T-helper 1 cell treated with Interleukin-12 subunit alpha and Interleukin-12 subunit beta and Interleukin-4 antibody, amounts not matched to agents 30 μg/mL and 1 μg/mL, for 36 hours (primary cell): ENCODE measurements at regions not wholly inside any gene's neighbourhood (a gene's known extent, or its start where the extent isn't known, plus 50 kb on each side); places are given as distances from the start of the nearest gene placed in this dataset.

Experiments
- H3K27ac Mint-ChIP-seq: one replicate; pipeline ENCODE4 v1.8.0; 2021; ENCODE audit warnings: mild to moderate bottlenecking, mixed read lengths
- H3K27me3 Mint-ChIP-seq: one replicate; pipeline ENCODE4 v1.8.0; 2021; ENCODE audit warnings: low read depth, mixed read lengths
- H3K36me3 Mint-ChIP-seq: one replicate; pipeline ENCODE4 v1.8.0; 2021; ENCODE audit warnings: low read depth, mixed read lengths
- H3K4me1 Mint-ChIP-seq: one replicate; pipeline ENCODE4 v1.8.0; 2021; ENCODE audit warnings: low read depth, mixed read lengths
- H3K4me3 Mint-ChIP-seq: one replicate; pipeline ENCODE4 v1.8.0; 2021; ENCODE audit warnings: mild to moderate bottlenecking, moderate library complexity, mixed read lengths
- H3K9me3 Mint-ChIP-seq: one replicate; pipeline ENCODE4 v1.8.0; 2021; ENCODE audit warnings: mixed read lengths

GRCh38 chr17:33751702-33752065, 458.6 kb upstream of the ASIC2 start:
- H3K27me3 Mint-ChIP-seq = peaks cover 20% of the 10 kb centered on the region
- peaks cover 5% of the 10 kb centered on the region for H3K4me1 Mint-ChIP-seq
- no peaks in the 10 kb centered on the region for H3K9me3 Mint-ChIP-seq
- peak overlapping the region; percentile 5 for H3K4me3 Mint-ChIP-seq
- no peaks in the 10 kb centered on the region for H3K36me3 Mint-ChIP-seq
- no peak overlapping the region for H3K27ac Mint-ChIP-seq

- no peaks in the 10 kb centered on the region for H3K9me3 Mint-ChIP-seq
- no peak overlapping the region for H3K27ac Mint-ChIP-seq
- H3K4me3 Mint-ChIP-seq = no peak overlapping the region
- no peaks in the 10 kb centered on the region for H3K36me3 Mint-ChIP-seq
- peaks cover 16% of the 10 kb centered on the region for H3K27me3 Mint-ChIP-seq
- H3K4me1 Mint-ChIP-seq = peaks cover 5% of the 10 kb centered on the region
These were observed 460.4 kb upstream of the ASIC2 start for GRCh38 chr17:33753452-33753851.

- Mint-ChIP-seq H3K27ac (no peak overlapping the region), H3K4me3 (no peak overlapping the region), H3K27me3 (peaks cover 12% of the 10 kb centered on the region), H3K36me3 (no peaks in the 10 kb centered on the region), H3K4me1 (peaks cover 5% of the 10 kb centered on the region), H3K9me3 (no peaks in the 10 kb centered on the region)
These were observed 462.9 kb upstream of the ASIC2 start for GRCh38 chr17:33756021-33756420.

GRCh38 chr17:33765871-33766270, 472.8 kb upstream of the ASIC2 start:
- no peaks in the 10 kb centered on the region for H3K36me3 Mint-ChIP-seq
- H3K4me3 Mint-ChIP-seq = no peak overlapping the region
- no peak overlapping the region for H3K27ac Mint-ChIP-seq
- no peaks in the 10 kb centered on the region for H3K4me1 Mint-ChIP-seq
- H3K27me3 Mint-ChIP-seq = no peaks in the 10 kb centered on the region
- H3K9me3 Mint-ChIP-seq = no peaks in the 10 kb centered on the region

- Mint-ChIP-seq H3K9me3 (no peaks in the 10 kb centered on the region), H3K4me1 (no peaks in the 10 kb centered on the region), H3K36me3 (no peaks in the 10 kb centered on the region), H3K27ac (no peak overlapping the region), H3K4me3 (no peak overlapping the region), H3K27me3 (no peaks in the 10 kb centered on the region)
These were observed 473.6 kb upstream of the ASIC2 start for GRCh38 chr17:33766721-33767120.

- no peaks in the 10 kb centered on the region for H3K27me3 Mint-ChIP-seq
- no peak overlapping the region for H3K27ac Mint-ChIP-seq
These were observed 476.0 kb upstream of the ASIC2 start for GRCh38 chr17:33769066-33769465.

GRCh38 chr17:33776304-33776703, 478.8 kb upstream of the CCL2 start:
- H3K4me3 Mint-ChIP-seq = no peak overlapping the region
- no peaks in the 10 kb centered on the region for H3K27me3 Mint-ChIP-seq
- H3K9me3 Mint-ChIP-seq = no peaks in the 10 kb centered on the region
- no peaks in the 10 kb centered on the region for H3K4me1 Mint-ChIP-seq
- no peak overlapping the region for H3K27ac Mint-ChIP-seq
- H3K36me3 Mint-ChIP-seq = no peaks in the 10 kb centered on the region

More at GRCh38 chr17:33769066-33769465, 476.0 kb upstream of the ASIC2 start:
- no peaks in the 10 kb centered on the region for H3K4me1 Mint-ChIP-seq
- H3K36me3 Mint-ChIP-seq = no peaks in the 10 kb centered on the region
- H3K9me3 Mint-ChIP-seq = no peaks in the 10 kb centered on the region
- H3K4me3 Mint-ChIP-seq = no peak overlapping the region

- no peaks in the 10 kb centered on the region for H3K4me1 Mint-ChIP-seq
- no peak overlapping the region for H3K27ac Mint-ChIP-seq
- no peak overlapping the region for H3K4me3 Mint-ChIP-seq
- H3K27me3 Mint-ChIP-seq = no peaks in the 10 kb centered on the region
- no peaks in the 10 kb centered on the region for H3K9me3 Mint-ChIP-seq
- H3K36me3 Mint-ChIP-seq = no peaks in the 10 kb centered on the region
These were observed 478.2 kb upstream of the CCL2 start for GRCh38 chr17:33776903-33777302.

- Mint-ChIP-seq H3K9me3 (no peaks in the 10 kb centered on the region), H3K27me3 (no peaks in the 10 kb centered on the region), H3K4me1 (no peaks in the 10 kb centered on the region), H3K4me3 (no peak overlapping the region), H3K27ac (no peak overlapping the region), H3K36me3 (no peaks in the 10 kb centered on the region)
These were observed 477.4 kb upstream of the CCL2 start for GRCh38 chr17:33777674-33778073.

GRCh38 chr17:33778505-33779233, 476.4 kb upstream of the CCL2 start:
- H3K4me3 Mint-ChIP-seq = no peak overlapping the region
- H3K9me3 Mint-ChIP-seq = no peaks in the 10 kb centered on the region
- H3K27me3 Mint-ChIP-seq = no peaks in the 10 kb centered on the region
- no peak overlapping the region for H3K27ac Mint-ChIP-seq
- no peaks in the 10 kb centered on the region for H3K4me1 Mint-ChIP-seq
- no peaks in the 10 kb centered on the region for H3K36me3 Mint-ChIP-seq

GRCh38 chr17:33779234-33779591, 475.9 kb upstream of the CCL2 start:
- Mint-ChIP-seq H3K9me3 (no peaks in the 10 kb centered on the region), H3K4me3 (no peak overlapping the region), H3K27me3 (no peaks in the 10 kb centered on the region)

GRCh38 chr17:33785281-33785680, 469.8 kb upstream of the CCL2 start:
- Mint-ChIP-seq H3K4me1 (no peaks in the 10 kb centered on the region), H3K27me3 (no peaks in the 10 kb centered on the region), H3K27ac (no peak overlapping the region), H3K4me3 (no peak overlapping the region), H3K9me3 (no peaks in the 10 kb centered on the region), H3K36me3 (no peaks in the 10 kb centered on the region)

More at GRCh38 chr17:33779234-33779591, 475.9 kb upstream of the CCL2 start:
- no peak overlapping the region for H3K27ac Mint-ChIP-seq
- H3K4me1 Mint-ChIP-seq = no peaks in the 10 kb centered on the region
- H3K36me3 Mint-ChIP-seq = no peaks in the 10 kb centered on the region

- Mint-ChIP-seq H3K27ac (no peak overlapping the region), H3K36me3 (no peaks in the 10 kb centered on the region), H3K4me1 (no peaks in the 10 kb centered on the region), H3K9me3 (no peaks in the 10 kb centered on the region), H3K4me3 (no peak overlapping the region), H3K27me3 (no peaks in the 10 kb centered on the region)
These were observed 468.6 kb upstream of the CCL2 start for GRCh38 chr17:33786478-33786877.

- Mint-ChIP-seq H3K27ac (no peak overlapping the region), H3K4me3 (no peak overlapping the region), H3K36me3 (no peaks in the 10 kb centered on the region), H3K4me1 (no peaks in the 10 kb centered on the region), H3K9me3 (no peaks in the 10 kb centered on the region), H3K27me3 (no peaks in the 10 kb centered on the region)
These were observed 465.4 kb upstream of the CCL2 start for GRCh38 chr17:33789658-33790057.

- H3K4me3 Mint-ChIP-seq = no peak overlapping the region
- no peaks in the 10 kb centered on the region for H3K27me3 Mint-ChIP-seq
- H3K9me3 Mint-ChIP-seq = no peaks in the 10 kb centered on the region
- H3K4me1 Mint-ChIP-seq = no peaks in the 10 kb centered on the region
- H3K27ac Mint-ChIP-seq = no peak overlapping the region
- H3K36me3 Mint-ChIP-seq = no peaks in the 10 kb centered on the region
These were observed 457.9 kb upstream of the CCL2 start for GRCh38 chr17:33797181-33797580.

- Mint-ChIP-seq H3K36me3 (no peaks in the 10 kb centered on the region), H3K4me3 (no peak overlapping the region), H3K27me3 (peaks cover 6% of the 10 kb centered on the region), H3K9me3 (no peaks in the 10 kb centered on the region), H3K4me1 (no peaks in the 10 kb centered on the region), H3K27ac (no peak overlapping the region)
These were observed 456.8 kb upstream of the CCL2 start for GRCh38 chr17:33798308-33798707.
